ENCODE measurements at regions not wholly inside any gene's neighbourhood (a gene's known extent, or its start where the extent isn't known, plus 50 kb on each side); places are given as distances from the start of the nearest gene placed in this dataset.

- H3K4me1 Mint-ChIP-seq (ENCODE audit: low read depth, unreplicated experiment): peaks cover 6% of the 10 kb centered on the region
- BruUV-seq (replicated peaks): no TSS peak
- H3K9me3 Mint-ChIP-seq (ENCODE audit: unreplicated experiment): no peaks in the 10 kb centered on the region
- ChIA-PET POLR2A (no interaction called here), CTCF (no interaction called here)
- no peak overlapping the region for H3K27ac Mint-ChIP-seq (ENCODE audit: unreplicated experiment)
- Histone ChIP-seq H3K9me3 (no peaks in the 10 kb centered on the region), H3K27me3 (replicated peaks; ENCODE audit: control insufficient read depth, insufficient read depth, low read length) (no peaks in the 10 kb centered on the region), H3K4me3 (ENCODE audit: low read depth, low read length) (no peak overlapping the region), H3K4me1 (0 out of 2 replicates have a peak, but pooled peaks cover 7% of the 10 kb centered on the region), H3K36me3 (ENCODE audit: control insufficient read depth, insufficient read depth, low read length) (no peaks in the 10 kb centered on the region)
- H3K36me3 Mint-ChIP-seq (ENCODE audit: insufficient read depth, unreplicated experiment): no peaks in the 10 kb centered on the region
- intact Hi-C loops (cut with micrococcal nuclease; ENCODE audit: unreplicated experiment): no loop called here
- H3K4me3 Mint-ChIP-seq (ENCODE audit: unreplicated experiment): no peak overlapping the region
- no peak for TF ChIP-seq CTCF (IDR thresholded peaks at IDR 0.05; ENCODE audit: insufficient read depth in 1 of 2, low read depth in 1 of 2, low read length in 1 of 2, severe bottlenecking in 1 of 2, unreplicated experiment in 1 of 2)
- H3K27me3 Mint-ChIP-seq (ENCODE audit: insufficient read depth, unreplicated experiment): no peaks in the 10 kb centered on the region
- DNase-seq: no peak
Measured at GRCh38 chr10:8392216-8392615, 337.7 kb downstream of the GATA3 start.

GRCh38 chr10:8393531-8393930 lies 339.0 kb downstream of the GATA3 start:
- no peaks in the 10 kb centered on the region for H3K27me3 ChIP-seq (replicated peaks; ENCODE audit: control insufficient read depth, insufficient read depth, low read length)
- 0 out of 2 replicates have a peak, but pooled peaks cover 7% of the 10 kb centered on the region for H3K4me1 ChIP-seq
- no TSS peak for BruUV-seq (replicated peaks)
- POLR2A ChIA-PET: no interaction called here
- TF ChIP-seq CTCF (IDR thresholded peaks at IDR 0.05; ENCODE audit: insufficient read depth in 1 of 2, low read depth in 1 of 2, low read length in 1 of 2, severe bottlenecking in 1 of 2, unreplicated experiment in 1 of 2): no peak
- Mint-ChIP-seq H3K27ac (ENCODE audit: unreplicated experiment) (no peak overlapping the region), H3K4me3 (ENCODE audit: unreplicated experiment) (no peak overlapping the region), H3K36me3 (ENCODE audit: insufficient read depth, unreplicated experiment) (no peaks in the 10 kb centered on the region), H3K27me3 (ENCODE audit: insufficient read depth, unreplicated experiment) (no peaks in the 10 kb centered on the region), H3K9me3 (ENCODE audit: unreplicated experiment) (no peaks in the 10 kb centered on the region), H3K4me1 (ENCODE audit: low read depth, unreplicated experiment) (peaks cover 6% of the 10 kb centered on the region)
- intact Hi-C loops (cut with micrococcal nuclease; ENCODE audit: unreplicated experiment): no loop called here
- no peak overlapping the region for H3K4me3 ChIP-seq (ENCODE audit: low read depth, low read length)
- no peaks in the 10 kb centered on the region for H3K36me3 ChIP-seq (ENCODE audit: control insufficient read depth, insufficient read depth, low read length)
- DNase-seq: no peak
- no peaks in the 10 kb centered on the region for H3K9me3 ChIP-seq
- CTCF ChIA-PET: interaction anchor here (0.6 kb wide), 1 partner anchor 27 kb away, joined by 3 read pairs; no protein-coding TSS in a partner anchor

GRCh38 chr10:8396675-8397074 lies 342.2 kb downstream of the GATA3 start:
- Histone ChIP-seq H3K27me3 (replicated peaks; ENCODE audit: control insufficient read depth, insufficient read depth, low read length) (no peaks in the 10 kb centered on the region), H3K4me3 (ENCODE audit: low read depth, low read length) (no peak overlapping the region), H3K9me3 (no peaks in the 10 kb centered on the region), H3K36me3 (ENCODE audit: control insufficient read depth, insufficient read depth, low read length) (no peaks in the 10 kb centered on the region), H3K4me1 (no peaks in the 10 kb centered on the region)
- Mint-ChIP-seq H3K36me3 (ENCODE audit: insufficient read depth, unreplicated experiment) (no peaks in the 10 kb centered on the region), H3K27me3 (ENCODE audit: insufficient read depth, unreplicated experiment) (no peaks in the 10 kb centered on the region), H3K4me1 (ENCODE audit: low read depth, unreplicated experiment) (peaks cover 6% of the 10 kb centered on the region), H3K9me3 (ENCODE audit: unreplicated experiment) (no peaks in the 10 kb centered on the region), H3K27ac (ENCODE audit: unreplicated experiment) (no peak overlapping the region), H3K4me3 (ENCODE audit: unreplicated experiment) (no peak overlapping the region)
- DNase-seq: no peak
- BruUV-seq (replicated peaks): no TSS peak
- CTCF ChIA-PET: no interaction called here
- TF ChIP-seq CTCF (IDR thresholded peaks at IDR 0.05; ENCODE audit: insufficient read depth in 1 of 2, low read depth in 1 of 2, low read length in 1 of 2, severe bottlenecking in 1 of 2, unreplicated experiment in 1 of 2): no peak
- POLR2A ChIA-PET: interaction anchor here (0.6 kb wide), 1 partner anchor 464 kb away, joined by 7 read pairs; no protein-coding TSS in a partner anchor
- intact Hi-C loops (cut with micrococcal nuclease; ENCODE audit: unreplicated experiment): no loop called here
